HUES64 (cell line): ENCODE measurements at regions not wholly inside any gene's neighbourhood (a gene's known extent, or its start where the extent isn't known, plus 50 kb on each side); places are given as distances from the start of the nearest gene placed in this dataset.
A peak's percentile ranks its signal among the peaks of the same experiment; 100 is the strongest.

Source experiments
- H3K27ac ChIP-seq: 2 replicates; pipeline ENCODE4 v1.7.0; 2013; ENCODE audit warnings: low read depth, low read length, inconsistent platforms
- H3K27me3 ChIP-seq: 2 replicates; pipeline ENCODE4 v1.6.1; 2013; ENCODE audit warnings: mild to moderate bottlenecking, low read length; ENCODE audit not compliant: insufficient read depth
- H3K36me3 ChIP-seq: 2 replicates; pipeline ENCODE4 v1.6.1; 2013; ENCODE audit warnings: mild to moderate bottlenecking, low read length; ENCODE audit not compliant: insufficient read depth
- H3K4me1 ChIP-seq: 2 replicates; pipeline ENCODE4 v1.6.1; 2013; ENCODE audit warnings: mild to moderate bottlenecking, low read length, moderate library complexity; ENCODE audit not compliant: insufficient read depth
- H3K4me3 ChIP-seq: 2 replicates; pipeline ENCODE4 v1.5.1; 2013; ENCODE audit warnings: mild to moderate bottlenecking, low read length, moderate library complexity
- H3K9ac ChIP-seq: 2 replicates; pipeline ENCODE4 v1.6.1; 2013; ENCODE audit warnings: mild to moderate bottlenecking, low read depth, low read length
- H3K9me3 ChIP-seq: 2 replicates; pipeline ENCODE4 v1.6.1; 2013; ENCODE audit warnings: low read depth, low read length; ENCODE audit not compliant: insufficient read depth
- WGBS: fragments of 150-250, 120-280 bp; methylation state at CpG from one replicate; pipeline ENCODE4 v1.1.7; 2013; ENCODE audit warnings: missing lambda C conversion rate; 5-methylcytosine and 5-hydroxymethylcytosine counted together

DNA sequence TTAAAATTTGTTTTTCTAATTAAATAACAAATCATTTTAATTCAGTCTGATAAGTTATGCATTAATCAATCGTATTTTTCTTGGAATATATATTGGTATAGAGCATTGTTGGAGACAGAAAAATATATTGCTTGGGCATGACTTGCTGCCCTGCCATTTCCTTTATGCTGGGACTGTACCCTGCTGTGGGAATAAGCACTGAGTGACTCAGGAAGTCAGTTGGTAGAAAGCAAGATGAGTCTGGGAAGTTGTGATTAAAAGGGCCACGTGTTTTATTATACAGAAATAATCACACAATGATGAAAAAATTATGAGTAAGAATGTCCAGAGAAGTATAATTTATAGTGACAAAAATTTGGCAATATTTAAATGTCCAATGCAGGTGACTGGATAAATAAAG, 139.5 kb downstream of the KIF18A start:
- H3K36me3 ChIP-seq: no peaks in the 10 kb centered on the region
- H3K9me3 ChIP-seq: no peaks in the 10 kb centered on the region
- H3K27ac ChIP-seq: no peak overlapping the region
- WGBS: 100% methylated on average over 1 of the region's 2 CpGs
- peaks cover 36% of the 10 kb centered on the region for H3K4me1 ChIP-seq
- no peaks in the 10 kb centered on the region for H3K27me3 ChIP-seq
- H3K4me3 ChIP-seq: no peak overlapping the region
- H3K9ac ChIP-seq: no peak overlapping the region

DNA sequence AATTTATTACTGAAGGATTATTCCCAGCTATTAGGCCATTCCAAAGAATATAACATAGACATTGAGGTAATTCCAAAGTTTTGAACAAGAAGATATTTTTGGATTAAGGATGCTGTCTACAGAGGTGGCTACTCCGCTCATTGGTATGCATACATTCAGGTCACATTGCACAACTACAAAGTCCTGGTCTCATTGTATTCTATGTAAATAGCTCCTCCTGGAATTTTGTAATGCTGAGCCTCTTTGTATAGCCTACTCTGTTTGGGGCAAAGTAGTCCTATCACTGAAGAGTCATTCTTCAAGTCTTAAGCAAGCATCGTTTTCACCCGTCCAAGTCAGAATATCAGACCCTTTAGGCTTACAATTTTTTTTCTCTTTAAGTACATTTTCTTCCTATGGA, 142.4 kb downstream of the KIF18A start:
- Histone ChIP-seq H3K9ac (no peak overlapping the region), H3K9me3 (no peaks in the 10 kb centered on the region), H3K27me3 (no peaks in the 10 kb centered on the region), H3K4me1 (peaks cover 47% of the 10 kb centered on the region), H3K4me3 (no peak overlapping the region), H3K36me3 (no peaks in the 10 kb centered on the region), H3K27ac (no peak overlapping the region)
- WGBS: 85% methylated on average over 3 of the region's 3 CpGs

DNA sequence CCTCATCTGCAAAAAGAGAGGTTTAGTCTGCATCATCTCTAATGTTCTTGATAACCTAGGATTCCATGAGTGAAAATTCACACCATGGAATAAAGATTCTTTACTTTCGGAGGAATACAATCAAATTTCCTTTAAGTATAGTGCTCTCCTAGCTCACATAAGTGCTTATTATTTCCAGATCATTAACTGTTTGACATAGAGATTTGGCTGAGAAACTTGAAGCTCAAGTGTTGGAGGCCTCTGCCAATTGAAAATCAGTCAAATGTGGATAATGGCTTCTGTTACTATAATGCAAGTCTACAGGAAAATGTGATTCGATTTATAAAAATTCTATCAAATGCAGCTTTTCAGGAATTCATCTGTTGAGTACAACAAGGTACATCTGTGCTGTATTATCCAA, 144.6 kb downstream of the KIF18A start:
- Histone ChIP-seq H3K27me3 (no peaks in the 10 kb centered on the region), H3K4me1 (peaks cover 47% of the 10 kb centered on the region), H3K36me3 (no peaks in the 10 kb centered on the region), H3K9me3 (no peaks in the 10 kb centered on the region), H3K9ac (no peak overlapping the region), H3K4me3 (no peak overlapping the region), H3K27ac (no peak overlapping the region)
- 91% methylated on average over 2 of the region's 2 CpGs for WGBS

GRCh38 chr11:27949951-27950738, 157.8 kb downstream of the KIF18A start:
- no peaks in the 10 kb centered on the region for H3K9me3 ChIP-seq

DNA sequence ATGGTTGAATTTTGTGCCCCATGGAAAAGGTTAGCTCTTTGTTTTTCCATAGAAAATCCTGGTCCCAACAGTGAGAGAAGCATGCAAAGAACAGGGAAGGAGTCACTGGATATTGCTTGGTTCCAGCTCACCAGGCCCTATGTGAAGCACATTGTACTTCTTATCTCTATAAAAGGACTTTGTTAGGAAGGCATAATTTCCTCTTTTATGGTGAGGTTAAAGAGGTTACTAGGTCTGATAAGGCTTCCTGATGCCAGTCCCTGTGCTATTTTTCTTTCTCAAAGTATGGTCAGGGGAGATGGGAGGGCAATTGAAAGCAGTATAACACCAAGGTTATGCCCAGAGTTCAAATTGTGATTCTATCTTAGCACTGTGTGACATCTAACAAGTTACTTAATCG, 162.6 kb downstream of the KIF18A start:
- WGBS: no CpG with 5 or more reads among the region's 1 CpG
- no peak overlapping the region for H3K27ac ChIP-seq

More at GRCh38 chr11:27949951-27950738, 157.8 kb downstream of the KIF18A start:
- Histone ChIP-seq H3K4me1 (no peaks in the 10 kb centered on the region), H3K27ac (no peak overlapping the region), H3K9ac (no peak overlapping the region), H3K4me3 (no peak overlapping the region), H3K27me3 (no peaks in the 10 kb centered on the region), H3K36me3 (no peaks in the 10 kb centered on the region)
- WGBS: 85% methylated on average over 1 of the region's 1 CpG

DNA sequence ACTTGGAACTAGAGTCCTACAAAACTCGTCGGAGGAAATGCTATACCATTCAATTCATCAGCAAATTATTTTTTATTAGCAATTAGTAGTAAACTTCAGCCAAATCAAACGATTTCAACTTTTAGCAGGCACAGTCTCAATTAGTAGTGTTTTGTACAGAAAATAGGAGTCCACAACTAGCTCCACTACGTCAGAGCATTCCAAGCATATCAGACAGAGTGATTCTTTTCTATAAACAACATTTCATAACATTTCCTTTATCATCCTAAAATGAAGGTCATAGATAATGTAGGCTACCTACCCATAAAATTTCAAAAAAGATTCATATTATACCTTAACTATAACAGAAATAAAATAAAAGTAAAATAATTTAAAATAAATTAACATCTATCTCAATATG, 169.9 kb downstream of the KIF18A start:
- Histone ChIP-seq H3K27ac (no peak overlapping the region), H3K4me1 (peaks cover 7% of the 10 kb centered on the region; the same call in 1 of the 2 replicates), H3K4me3 (no peak overlapping the region), H3K9ac (no peak overlapping the region), H3K9me3 (peaks cover 19% of the 10 kb centered on the region), H3K36me3 (no peaks in the 10 kb centered on the region), H3K27me3 (no peaks in the 10 kb centered on the region)
- 93% methylated on average over 4 of the region's 4 CpGs for WGBS

More for the DNA sequence above, 162.6 kb downstream of the KIF18A start:
- Histone ChIP-seq H3K9me3 (no peaks in the 10 kb centered on the region), H3K27me3 (no peaks in the 10 kb centered on the region), H3K4me3 (no peak overlapping the region), H3K9ac (no peak overlapping the region), H3K4me1 (no peaks in the 10 kb centered on the region), H3K36me3 (no peaks in the 10 kb centered on the region)

DNA sequence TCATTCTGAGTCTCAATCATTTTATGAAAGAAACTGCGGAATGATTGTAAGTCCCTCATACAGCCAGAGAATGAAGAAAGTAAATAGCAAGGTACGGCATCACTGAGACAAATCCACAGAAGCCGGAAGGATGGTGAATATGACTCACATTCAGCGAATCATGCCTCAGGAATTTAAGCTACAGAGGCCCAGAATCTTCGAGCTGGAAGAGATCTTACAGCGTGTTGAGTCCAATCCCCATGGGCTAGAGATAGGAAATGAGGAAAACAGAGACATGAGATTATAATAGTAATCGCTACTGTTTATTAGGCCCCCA, 173.2 kb downstream of the KIF18A start:
- 85% methylated on average over 7 of the region's 7 CpGs for WGBS
- no peak overlapping the region for H3K4me3 ChIP-seq
- H3K9ac ChIP-seq: peak overlapping the region; percentile 39; the same call in 1 of the 2 replicates
- H3K9me3 ChIP-seq: peaks cover 19% of the 10 kb centered on the region
- peaks cover 7% of the 10 kb centered on the region; the same call in 1 of the 2 replicates for H3K4me1 ChIP-seq
- H3K27me3 ChIP-seq: 0 out of 2 replicates have a peak, but pooled peaks cover 6% of the 10 kb centered on the region
- H3K36me3 ChIP-seq: no peaks in the 10 kb centered on the region
- H3K27ac ChIP-seq: 0 out of 2 replicates have a peak overlapping the region, but pooled peaks have one; percentile 8

DNA sequence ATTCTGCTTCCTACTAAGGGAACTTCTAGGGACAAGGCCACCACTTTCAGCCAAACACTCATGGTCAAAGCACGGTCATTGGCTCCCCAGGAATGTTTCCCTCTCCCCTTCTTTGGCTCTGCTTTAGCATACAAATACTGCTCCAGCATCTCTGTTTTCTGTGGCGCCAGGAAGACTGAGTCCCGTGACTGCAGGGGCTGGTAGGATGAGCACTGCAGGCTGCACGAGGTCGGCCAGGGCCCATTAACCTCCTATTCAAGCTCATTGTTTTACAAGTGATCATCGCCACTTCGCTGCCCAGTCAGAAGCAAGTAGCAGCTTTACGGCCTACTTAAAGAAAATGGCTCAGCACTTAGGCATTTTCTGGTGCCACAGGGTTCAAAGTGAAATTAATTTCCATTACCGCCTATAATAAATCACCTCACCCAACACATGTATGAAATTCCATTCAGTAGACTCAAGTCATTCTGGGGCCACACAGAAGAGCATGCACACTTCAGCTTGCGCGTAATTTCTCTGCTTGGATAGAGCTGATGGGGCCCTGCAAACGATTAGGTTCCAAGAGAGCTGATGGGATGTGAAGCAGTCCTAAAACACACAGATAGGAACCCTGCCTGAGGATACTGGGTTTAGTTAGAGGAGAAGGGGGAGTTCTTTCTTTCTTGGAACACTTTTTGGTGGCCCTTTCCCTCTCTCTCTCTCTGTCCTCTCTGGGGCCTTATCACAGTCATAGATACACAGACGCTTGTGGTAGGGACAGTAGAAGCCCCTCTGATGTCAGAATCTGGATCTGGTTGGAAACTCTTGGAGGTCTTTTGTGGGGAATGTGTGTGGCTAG, 173.7 kb downstream of the KIF18A start:
- H3K36me3 ChIP-seq: no peaks in the 10 kb centered on the region
- no peak overlapping the region for H3K4me3 ChIP-seq
- H3K4me1 ChIP-seq: peaks cover 7% of the 10 kb centered on the region; the same call in 1 of the 2 replicates
- peak overlapping the region; percentile 8; the same call in 1 of the 2 replicates for H3K27ac ChIP-seq
- H3K9me3 ChIP-seq: peaks cover 19% of the 10 kb centered on the region
- peak overlapping the region; percentile 39; the same call in 1 of the 2 replicates for H3K9ac ChIP-seq
- 0 out of 2 replicates have a peak, but pooled peaks cover 6% of the 10 kb centered on the region for H3K27me3 ChIP-seq
- 51% methylated on average over 13 of the region's 13 CpGs for WGBS

DNA sequence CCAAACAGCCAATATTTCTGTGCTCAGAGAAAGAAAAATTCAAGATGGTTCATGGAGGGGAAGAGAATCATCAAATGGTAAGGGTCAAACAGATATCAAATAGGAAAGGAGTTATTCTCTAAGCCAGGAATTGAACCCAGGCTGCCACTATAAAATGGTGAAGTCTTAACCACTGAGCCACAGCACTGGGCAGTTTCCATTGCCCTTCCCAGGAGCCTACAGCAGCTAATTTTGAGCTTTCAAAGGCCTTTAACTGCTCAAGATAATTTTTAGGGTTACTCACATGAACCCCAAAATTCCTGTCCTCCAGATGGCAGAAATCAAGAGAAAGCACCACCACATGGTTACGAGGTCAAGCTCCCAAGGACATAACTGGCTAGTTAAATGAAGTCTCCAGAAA, 176.2 kb downstream of the KIF18A start:
- no peak overlapping the region for H3K9ac ChIP-seq
- WGBS: 100% methylated on average over 1 of the region's 1 CpG
- 0 out of 2 replicates have a peak, but pooled peaks cover 6% of the 10 kb centered on the region for H3K27me3 ChIP-seq
- H3K27ac ChIP-seq: no peak overlapping the region
- H3K4me3 ChIP-seq: no peak overlapping the region
- no peaks in the 10 kb centered on the region for H3K36me3 ChIP-seq
- peaks cover 7% of the 10 kb centered on the region; the same call in 1 of the 2 replicates for H3K4me1 ChIP-seq
- H3K9me3 ChIP-seq: no peaks in the 10 kb centered on the region

- H3K36me3 ChIP-seq: no peaks in the 10 kb centered on the region
- no peaks in the 10 kb centered on the region for H3K9me3 ChIP-seq
- 0 out of 2 replicates have a peak, but pooled peaks cover 6% of the 10 kb centered on the region for H3K27me3 ChIP-seq
- H3K9ac ChIP-seq: no peak overlapping the region
- WGBS: 100% methylated on average over 1 of the region's 1 CpG
- peaks cover 7% of the 10 kb centered on the region; the same call in 1 of the 2 replicates for H3K4me1 ChIP-seq
- H3K4me3 ChIP-seq: no peak overlapping the region
- H3K27ac ChIP-seq: no peak overlapping the region
Measured at GRCh38 chr11:27930946-27931345, 177.0 kb downstream of the KIF18A start.

GRCh38 chr11:27928809-27929208, 179.1 kb downstream of the KIF18A start:
- Histone ChIP-seq H3K4me3 (no peak overlapping the region), H3K27me3 (0 out of 2 replicates have a peak, but pooled peaks cover 6% of the 10 kb centered on the region), H3K4me1 (no peaks in the 10 kb centered on the region; the same call in 1 of the 2 replicates), H3K9me3 (no peaks in the 10 kb centered on the region), H3K9ac (no peak overlapping the region), H3K36me3 (no peaks in the 10 kb centered on the region), H3K27ac (no peak overlapping the region)
- WGBS: 100% methylated on average over 1 of the region's 1 CpG
